ENCODE measurements at regions not wholly inside any gene's neighbourhood (a gene's known extent, or its start where the extent isn't known, plus 50 kb on each side); places are given as distances from the start of the nearest gene placed in this dataset.
"Not testable (repeated sequence)": the region's sequence is repeated elsewhere in the genome, so short reads cannot be mapped to it uniquely, and the experiment has no call there.

DNA sequence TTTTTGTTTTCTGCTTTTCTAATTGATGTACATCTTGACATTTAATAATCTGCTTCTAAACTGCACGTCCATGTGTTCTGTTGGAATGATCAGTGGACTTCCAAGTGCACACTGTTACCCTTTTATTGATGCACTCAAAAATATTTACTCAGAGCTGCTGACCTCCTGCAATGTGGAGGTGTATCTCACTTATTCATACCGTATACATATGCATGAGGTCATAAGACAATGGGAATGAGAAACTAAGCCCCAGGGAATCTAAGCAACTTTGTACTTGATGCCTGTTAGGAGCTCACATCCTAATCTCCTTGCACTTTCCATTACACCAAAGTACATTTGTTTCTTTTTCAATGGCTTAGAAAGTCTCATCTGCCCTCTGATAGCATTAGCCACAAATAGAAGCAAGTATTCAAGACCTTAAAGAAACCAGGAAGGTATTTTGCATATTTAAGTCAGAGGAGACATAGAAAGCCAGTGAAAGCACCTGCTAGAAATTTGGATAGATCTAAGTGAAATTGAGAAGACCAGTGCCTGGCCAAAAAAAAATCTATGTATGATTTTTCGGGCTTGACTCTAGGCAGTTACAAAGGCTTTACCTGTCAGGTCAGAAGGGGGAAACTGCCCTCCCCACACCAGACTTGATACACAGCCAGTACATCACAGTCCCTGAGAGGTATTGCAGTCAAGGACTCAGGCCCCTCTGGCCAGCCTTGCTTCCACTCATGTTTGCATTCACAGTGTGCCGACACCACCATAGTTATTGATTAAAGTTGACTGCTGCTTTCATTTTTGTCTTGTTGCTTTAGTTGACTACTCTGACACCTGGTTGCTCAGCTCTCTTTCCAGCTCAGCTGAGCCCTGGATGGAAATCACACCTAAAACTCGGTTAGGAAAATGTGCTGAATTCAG, 391.7 kb upstream of the CYRIA start:
- peak in 1 of 2 experiments; percentile 34 for DNase-seq

DNA sequence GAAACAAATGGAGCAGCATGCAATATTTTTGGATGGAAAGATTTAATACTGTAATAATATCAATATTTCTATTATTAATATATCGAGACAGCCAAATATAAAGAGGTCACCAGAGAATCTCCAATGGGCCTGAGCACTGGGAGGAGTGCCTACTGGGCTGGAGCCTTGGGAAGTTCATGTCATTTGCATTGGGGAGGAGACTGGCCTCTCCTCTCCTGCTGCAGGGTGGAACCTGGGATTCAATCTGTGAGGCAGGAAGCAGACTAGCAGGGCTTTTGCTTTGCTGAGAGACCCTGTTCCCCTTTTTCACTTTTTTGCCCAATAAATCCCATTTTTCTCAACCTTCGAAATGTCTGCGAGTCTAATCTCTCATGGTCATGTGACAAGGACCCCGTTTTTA, 390.6 kb upstream of the CYRIA start:
- DNase-seq = no peak

DNA sequence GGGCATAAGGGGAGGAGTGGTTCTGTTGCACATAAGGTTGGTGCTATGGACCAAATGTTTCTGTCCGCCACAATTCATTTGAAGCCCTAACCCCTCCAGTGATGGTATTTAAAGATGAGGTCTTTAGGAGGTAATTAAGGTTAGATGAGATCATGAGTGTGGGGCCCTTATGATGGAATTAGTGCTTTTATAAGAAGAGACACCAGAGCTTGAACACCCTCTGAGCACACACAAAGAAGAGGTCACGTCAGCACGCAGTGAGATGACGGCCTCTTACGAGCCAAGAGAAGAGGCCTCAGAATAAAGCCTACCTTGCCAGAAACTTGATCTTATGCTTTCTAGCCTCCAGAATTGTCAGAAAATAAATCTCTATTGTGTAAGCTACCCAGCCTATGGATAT, 386.4 kb upstream of the CYRIA start:
- DNase-seq = no peak

DNA sequence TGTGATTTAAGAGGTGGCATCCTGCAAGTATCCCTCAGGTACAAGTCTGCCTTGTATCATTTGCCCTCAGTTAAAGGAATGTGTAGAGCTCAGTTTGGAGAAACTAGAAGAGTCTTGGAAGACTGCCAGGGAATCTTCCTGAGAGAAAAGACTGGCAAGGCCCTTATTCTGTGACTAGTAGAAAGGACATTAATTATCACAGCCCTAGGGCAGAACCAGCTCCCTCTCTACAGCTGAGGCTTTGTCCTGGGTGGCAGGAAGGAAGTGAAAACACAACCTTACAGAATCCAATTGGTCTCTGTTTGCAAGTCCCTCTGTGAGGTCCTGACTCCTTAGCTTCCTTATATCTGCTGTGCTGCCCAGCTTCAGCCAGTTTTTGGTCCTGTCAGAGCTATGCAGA, 385.9 kb upstream of the CYRIA start:
- DNase-seq = no peak

DNA sequence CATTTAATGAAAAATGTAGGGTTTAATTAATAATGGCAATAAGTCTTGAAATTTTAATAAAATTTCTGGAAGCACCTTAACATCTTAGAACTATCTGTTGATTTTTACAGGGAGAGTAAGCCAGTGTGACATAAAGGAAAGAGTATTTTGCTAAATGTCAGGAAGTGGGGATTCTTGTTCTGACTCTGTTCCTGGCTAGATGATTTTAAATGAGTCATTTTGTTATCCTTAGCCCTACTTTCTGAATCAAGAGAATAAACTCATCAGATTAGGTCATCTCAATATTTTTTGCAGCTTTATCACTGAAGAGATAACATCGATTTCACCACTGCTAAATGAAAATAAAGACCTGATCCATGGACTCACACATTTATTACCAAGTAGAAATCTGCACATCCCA, 377.5 kb upstream of the CYRIA start:
- DNase-seq = no peak

DNA sequence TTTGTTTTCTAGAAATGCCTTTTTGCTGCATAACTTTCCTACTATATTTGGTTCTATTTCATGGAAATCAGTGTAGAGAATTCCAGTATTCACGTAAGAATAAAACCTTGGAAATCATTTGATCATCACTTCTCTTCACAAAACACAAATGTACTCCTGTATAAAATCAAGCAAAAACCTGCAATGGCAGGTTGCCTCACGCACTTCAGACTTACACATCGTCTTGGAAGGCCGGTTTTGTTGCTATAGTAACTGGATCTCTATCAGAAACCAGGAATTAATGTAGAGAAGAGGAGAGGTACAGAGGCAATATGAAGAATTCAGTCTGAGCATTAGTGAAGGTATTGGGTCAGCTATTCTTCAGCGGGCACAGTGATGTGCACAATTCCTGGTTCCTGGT, 370.7 kb upstream of the CYRIA start:
- DNase-seq = no peak

DNA sequence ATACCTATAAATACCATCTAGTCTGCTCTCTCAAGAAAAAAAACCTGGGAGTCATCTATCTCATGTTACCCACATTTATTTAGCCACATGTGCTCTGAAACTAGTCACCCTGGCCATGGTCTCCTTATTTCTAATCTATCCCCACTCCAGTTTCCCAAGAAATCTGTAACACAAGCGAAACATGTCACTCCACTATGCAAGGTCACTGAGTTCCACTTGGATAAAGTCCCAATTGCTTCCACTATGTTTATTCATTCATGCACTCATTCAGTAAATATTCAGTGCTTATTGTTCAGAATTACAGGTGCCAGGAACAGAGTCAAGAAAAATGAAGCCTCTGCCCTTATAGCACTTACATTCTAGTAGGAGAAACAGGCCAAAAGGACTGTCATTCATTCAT, 369.4 kb upstream of the CYRIA start:
- DNase-seq = no peak

DNA sequence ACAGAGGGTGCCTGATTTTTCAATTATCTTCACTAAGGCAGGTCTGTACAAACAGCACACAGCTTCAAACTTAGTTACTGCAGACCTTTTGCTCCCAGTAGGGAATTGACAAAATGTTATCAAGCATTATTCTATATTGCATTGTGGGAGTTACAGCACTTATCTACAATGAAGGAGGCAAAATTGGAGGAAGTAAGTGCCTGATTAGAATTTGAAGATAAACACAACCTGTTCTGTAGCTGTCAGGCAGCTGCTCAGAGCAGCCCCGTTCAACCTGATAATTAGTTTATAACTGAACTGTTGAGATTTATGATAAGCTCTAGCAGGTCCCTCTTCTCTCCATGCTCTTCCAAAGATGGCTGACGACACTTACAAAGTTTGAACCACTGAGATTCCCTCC, 364.4 kb upstream of the CYRIA start:
- no peak for DNase-seq

DNA sequence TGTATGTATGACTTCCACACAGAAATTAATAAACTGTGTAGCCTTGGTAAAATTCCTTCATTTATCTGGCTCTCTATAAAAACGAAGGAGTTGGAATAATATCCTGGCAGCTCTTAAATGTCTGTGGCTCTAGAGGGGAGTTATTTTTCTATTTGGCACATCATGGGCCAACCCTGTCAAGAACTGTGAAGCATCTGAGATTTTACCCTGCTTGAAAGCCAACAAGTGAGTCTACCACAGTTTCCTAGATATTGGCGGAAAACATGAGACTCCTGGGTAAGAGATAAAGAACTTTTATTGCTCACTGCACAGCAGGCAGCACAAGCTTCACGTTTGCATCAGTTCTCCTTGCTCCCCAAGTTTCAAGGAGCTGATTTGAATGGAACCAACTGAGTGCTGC, 346.7 kb upstream of the CYRIA start:
- no peak for DNase-seq

DNA sequence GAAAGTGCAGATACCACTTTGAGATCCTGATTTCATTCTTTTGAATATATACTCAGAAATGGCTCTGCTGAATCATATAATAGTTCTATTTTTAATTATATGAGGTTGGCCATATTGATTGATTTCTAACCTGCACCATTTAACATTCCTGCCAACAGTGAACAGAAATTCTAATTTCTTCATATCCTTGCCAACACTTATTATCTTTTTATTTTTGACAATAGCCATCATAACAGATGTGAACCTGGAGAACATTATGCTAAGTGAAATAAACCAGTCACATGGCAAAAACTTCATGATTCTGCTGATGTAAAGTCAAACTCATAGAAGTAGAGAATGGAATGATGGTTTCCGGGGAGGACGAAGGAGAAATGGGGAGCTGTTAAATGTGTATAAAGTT, 344.5 kb upstream of the CYRIA start:
- no peak for DNase-seq

DNA sequence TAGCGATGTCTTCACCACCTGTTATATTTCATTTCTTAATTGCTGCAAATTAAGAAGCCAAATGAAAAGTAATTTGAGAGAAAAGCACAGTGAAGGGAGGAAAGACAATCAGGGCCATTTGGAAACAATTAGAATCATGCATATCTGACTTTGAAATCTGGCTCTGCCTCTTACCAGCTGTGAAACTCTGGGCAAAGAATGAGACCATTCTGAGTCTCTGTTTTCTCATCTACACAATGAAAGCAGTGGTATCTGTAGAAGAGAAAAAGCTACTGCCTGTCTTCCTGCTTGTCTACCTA, 334.5 kb upstream of the CYRIA start:
- DNase-seq = no peak

DNA sequence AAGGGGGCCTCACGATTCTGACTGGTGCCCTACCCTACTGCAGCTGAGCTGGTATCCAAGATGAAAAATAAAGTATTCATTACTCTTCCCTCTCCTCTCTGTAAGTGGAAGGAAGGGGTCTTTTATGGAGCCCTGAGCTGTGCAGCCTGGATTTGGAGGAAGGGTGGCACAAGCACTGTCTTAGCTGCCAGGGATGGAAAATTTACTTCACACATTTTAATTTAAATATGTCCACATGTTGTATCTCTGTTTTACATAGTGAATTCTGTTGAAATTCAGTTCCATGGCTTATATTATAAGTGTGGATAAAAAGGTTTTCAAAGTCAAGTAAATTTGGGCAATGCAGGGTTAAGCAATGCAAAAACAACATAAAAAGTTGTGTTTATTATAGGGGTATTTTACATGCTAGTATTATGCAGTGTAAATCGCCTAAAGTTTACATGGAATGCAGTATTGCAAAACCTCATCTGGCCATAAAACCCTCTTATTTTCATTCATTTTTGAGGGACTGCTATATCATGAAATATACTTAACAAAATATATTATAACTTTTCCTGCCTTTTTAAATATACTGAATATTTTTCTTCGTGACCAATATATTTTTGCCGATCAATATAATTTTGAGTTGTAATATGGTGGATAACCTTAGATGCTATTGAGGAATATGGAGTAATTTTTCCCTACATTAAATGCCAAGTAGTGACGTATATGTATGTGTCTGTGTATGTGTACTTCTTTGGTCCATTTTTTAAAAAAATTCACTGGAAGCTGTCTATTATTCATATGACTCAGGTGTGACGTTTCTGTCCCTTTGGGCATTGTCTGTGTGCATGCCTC, 333.9 kb upstream of the CYRIA start:
- no peak for DNase-seq

DNA sequence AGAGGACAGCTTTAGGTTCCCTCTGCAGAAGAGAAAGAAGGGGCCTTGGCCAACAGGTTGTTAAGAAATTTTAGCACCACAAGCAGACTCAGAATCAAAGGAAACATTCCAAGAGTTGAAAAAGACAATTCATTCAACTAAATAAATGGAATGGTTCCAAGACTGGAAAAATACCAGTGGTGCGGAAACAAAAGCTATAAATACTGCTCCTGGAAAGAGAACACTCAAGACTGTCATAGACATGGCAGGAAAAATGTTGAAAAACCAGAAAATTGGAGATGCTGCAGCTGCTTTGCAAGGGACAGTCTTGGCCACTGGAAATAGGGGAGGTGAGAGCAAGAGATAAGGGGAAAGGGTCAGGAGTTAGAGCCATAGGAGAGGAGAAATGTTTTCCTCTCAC, 312.7 kb upstream of the CYRIA start:
- no peak for DNase-seq

DNA sequence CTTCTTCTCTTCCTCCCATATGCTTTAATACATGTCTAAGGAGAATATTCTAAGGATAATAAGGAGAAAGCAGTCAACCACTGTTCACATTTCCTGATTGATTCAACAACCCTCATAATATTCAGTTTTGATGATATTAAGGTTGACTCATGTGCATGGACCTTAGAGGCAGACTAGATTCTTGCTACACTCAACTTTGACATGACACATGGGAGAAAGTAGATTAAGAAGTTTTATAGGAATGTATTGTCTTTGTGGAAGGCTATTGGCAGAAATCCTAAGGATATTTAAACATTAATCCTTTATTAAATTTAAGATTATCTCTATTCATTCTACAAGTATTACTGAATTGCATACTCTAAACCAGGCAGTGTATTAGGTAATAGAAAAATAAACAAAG, 309.1 kb upstream of the CYRIA start:
- no peak for DNase-seq

DNA sequence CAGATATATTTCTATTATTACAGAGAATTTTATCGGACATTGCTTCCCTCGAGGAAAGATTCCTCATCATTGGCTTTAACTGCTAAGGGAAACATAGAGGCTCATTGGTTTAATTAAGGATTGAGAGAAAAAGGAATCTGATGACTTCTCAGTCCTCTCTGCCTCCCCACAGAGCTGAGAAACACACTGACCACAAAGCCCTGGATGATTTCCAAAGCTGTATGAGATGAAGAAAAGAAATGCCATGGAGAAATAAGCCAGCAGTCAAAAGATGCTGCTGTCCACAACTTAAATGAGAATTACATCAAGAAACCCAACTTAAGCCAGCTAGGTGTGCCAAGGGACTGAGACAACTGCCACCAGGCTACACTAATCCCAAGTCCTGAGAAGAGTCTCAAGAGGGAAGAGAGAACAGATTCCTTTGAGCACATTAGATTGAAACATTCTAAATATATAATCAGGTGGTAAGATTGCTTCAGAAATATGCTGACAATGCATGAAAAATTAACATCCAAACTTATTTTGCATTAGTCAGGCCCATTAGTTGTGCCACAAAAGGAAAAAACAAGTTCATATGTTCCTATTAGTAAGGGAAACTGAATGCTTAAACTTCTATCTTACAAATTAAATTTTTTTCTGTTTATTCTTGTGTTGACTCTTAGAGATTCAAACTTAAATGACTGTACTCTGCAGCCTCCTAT, 308.1 kb upstream of the CYRIA start:
- DNase-seq = no peak

DNA sequence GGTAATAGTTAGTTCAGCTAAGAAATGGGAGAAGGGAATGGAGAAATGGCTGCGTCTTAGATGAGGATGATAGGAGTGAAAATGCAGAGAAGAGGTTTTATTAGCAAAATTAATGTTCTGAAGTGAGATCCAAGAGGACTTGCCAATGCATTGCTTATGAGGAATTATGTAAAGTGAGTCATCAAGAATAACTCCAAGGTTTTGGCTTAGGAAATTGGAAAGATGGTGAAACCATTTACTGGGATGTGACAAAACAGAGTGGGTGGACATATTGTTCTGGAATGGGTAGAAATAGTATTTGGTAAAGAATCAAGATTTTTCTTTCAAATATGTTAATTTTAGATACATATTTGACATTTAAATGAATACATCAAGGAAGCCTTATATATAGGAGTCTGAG, 306.6 kb upstream of the CYRIA start:
- no peak for DNase-seq

DNA sequence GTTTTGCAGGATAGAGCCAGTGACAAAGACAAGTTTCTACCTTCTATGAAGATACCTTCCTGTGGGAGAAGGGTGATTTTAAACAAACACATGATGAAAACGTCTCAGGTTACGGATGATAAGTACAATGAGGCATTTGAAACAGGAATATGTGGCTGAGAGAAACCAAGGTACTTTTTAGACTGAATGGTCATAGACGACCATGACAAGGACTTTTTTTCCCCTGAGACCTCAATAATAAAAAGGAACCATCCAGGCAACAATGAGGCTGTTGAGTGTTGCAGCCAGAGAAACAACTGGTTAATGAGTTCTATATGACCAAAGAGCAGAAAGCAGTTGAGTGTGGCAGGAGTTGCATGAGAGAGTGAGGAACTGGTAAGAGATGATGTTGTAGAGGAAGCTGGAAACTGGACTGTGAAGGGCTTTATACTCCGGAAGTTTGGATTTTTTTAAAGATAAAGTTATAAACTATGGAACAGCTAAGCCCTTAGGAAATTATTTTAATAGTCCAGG, 306.1 kb upstream of the CYRIA start:
- peak in 1 of 2 experiments; percentile 14 for DNase-seq

DNA sequence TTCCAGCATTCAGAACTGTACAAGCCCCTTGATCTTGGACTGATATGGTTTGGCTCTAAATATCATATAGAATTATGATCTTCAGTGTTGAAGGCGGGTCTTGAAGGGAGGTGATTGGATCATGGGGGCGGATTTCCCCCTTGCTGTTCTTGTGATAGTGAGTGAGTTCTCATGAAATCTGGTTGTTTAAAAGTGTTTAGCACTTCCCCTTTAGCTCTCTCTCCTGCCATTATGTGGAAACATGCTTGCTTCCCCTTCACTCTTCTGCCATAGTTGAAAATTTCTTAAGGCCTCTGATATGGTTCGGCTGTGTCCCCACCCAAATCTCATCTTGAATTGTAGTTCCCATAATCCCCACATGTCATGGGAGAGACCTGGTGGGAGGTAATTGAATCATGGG, 305.3 kb upstream of the CYRIA start:
- not testable (repeated sequence) for DNase-seq

DNA sequence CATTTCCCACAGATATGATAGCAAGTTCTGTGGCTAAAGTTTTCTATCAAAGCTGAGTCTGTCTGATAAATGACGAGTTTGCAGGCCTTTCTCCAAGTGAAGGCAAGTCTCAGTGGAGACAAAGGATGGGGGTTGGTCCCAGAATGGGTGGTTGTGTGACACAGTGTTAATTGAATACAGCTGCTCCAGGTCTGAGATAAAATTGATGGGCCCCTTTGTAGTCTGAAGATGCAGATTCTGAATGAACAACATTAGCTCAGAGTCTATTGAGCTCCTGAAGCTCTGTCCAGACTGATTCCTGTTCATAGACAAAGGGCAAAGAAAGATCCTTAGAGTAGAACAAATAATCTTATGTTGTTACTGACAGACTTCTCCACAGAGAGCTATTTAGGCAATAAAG, 296.9 kb upstream of the CYRIA start:
- DNase-seq = no peak

DNA sequence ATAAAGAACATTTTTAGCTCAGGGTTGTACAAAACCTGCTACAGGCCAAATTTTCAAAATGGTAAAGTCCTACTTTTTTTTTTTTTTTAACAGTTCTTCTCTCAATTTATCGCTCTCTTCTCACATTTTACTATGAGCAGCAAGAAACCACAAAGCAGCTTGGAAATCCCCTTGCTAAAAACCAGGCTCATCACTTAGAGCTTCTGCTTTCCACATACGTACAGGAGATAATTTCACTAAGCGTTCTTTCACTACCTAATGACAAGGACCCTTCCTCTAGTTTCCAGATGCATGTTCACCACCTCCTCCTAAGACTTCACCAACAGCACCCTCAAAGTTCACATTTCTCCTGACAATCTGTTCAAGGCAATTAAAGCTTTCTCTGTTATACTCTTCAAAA, 294.9 kb upstream of the CYRIA start:
- no peak for DNase-seq

DNA sequence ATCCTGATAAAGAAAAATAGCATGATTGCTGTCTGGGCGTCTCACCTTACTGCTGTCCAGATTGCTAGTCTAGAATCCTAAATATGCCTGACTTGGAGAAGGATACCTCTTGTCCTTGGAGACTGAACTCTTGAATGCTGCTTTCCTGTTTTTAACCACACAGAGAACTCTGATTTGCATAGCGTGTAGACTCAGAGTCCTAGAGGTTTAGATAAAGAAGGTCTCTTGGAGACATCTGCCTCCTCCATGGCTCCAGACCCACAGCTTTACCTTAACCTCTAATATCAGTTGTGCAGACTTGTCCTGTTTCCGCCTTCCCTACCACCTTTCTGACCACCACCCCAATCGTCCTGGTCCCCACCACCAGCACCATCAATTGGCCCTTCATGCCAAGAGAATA, 292.6 kb upstream of the CYRIA start:
- peak in 1 of 2 experiments; percentile 27 for DNase-seq

DNA sequence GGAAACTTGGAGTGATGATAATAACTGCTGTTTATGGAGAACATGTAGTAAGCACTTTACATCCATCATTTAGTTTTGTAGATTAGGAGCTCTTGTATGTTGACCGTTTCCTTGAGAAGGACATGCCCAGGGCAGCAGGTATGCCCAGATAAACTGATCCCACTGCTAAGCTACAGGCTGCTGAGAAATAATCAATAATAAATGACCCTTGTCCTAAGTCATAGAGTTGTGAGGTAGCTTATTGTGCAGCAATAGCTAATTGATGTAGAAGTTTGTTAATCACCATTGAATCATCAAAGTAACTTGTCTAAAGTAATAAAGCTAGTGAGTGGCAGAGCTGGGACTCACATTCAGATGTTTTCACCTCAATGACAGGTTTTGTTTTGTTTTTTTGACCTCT, 287.2 kb upstream of the CYRIA start:
- DNase-seq = no peak

DNA sequence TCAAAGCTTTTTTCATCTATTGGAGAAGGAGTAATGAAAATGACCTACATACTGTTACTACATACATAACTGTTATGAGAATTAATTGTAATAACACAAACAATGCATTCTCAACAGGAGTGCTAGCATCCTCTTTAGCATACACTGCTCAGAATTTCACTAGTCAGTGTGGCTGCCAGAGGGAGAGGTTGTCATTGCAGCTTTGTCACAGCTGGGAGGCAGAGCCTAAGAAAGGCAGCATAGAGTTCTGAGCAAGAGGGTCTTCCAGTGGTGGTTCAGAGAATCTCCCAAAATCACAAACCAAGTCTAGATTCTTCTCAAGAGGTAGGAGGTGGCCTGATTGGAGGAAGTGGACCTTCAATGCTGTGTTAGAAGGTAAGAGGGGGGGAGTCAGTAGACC, 286.7 kb upstream of the CYRIA start:
- DNase-seq = no peak

DNA sequence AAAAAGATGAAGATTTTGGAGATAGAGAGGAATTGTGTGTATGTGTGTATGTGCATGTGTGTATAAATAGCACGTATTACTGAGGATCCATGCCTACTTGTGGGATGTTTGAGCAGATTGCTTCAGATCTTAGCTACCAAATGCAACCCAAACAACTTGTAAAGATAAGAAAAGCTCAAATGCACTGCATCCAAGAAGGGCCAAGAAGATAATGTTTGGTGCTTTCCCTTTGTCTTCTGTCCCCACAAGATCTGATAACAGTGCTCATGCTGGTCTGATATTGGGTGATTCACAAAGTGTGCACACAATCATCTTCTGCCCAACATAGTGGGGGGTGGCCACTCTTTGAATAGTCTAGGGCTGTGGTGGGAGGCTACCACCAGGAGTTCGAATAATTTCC, 284.8 kb upstream of the CYRIA start:
- no peak for DNase-seq

Measured in NCI-H526 (cell line).